Vagina (tissue), 2 donors: ENCODE measurements at regions not wholly inside any gene's neighbourhood (a gene's known extent, or its start where the extent isn't known, plus 50 kb on each side); places are given as distances from the start of the nearest gene placed in this dataset.

ENCODE experiments used
- POLR2A ChIP-seq, 2 donors: fragments of 450-650 bp; IDR thresholded peaks; one replicate each; pipeline ENCODE4 v1.6.1; 2017; ENCODE audit warnings: antibody characterized with exemption in 2 of 2, mild to moderate bottlenecking in 2 of 2, moderate library complexity in 2 of 2
- POLR2AphosphoS5 ChIP-seq, 2 donors: sonication (generic); formaldehyde crosslinking; IDR thresholded peaks; one replicate each; pipeline ENCODE4 v1.9.0; 2017; ENCODE audit warnings: antibody characterized with exemption in 2 of 2, mild to moderate bottlenecking in 2 of 2, low read depth in 1 of 2; ENCODE audit not compliant: insufficient read depth in 1 of 2
- TF ChIP-seq, protein P1 (sequence below), 3 experiments: fragments of 450-650 bp in 2 of 3; fragments of 200-600 bp in 1 of 3; sonication (generic) in 1 of 3; IDR thresholded peaks; one replicate each; pipeline ENCODE4 v1.5.1; 2017 to 2019; ENCODE audit warnings: antibody characterized with exemption in 3 of 3, mild to moderate bottlenecking in 2 of 3, moderate library complexity in 2 of 3

DNA sequence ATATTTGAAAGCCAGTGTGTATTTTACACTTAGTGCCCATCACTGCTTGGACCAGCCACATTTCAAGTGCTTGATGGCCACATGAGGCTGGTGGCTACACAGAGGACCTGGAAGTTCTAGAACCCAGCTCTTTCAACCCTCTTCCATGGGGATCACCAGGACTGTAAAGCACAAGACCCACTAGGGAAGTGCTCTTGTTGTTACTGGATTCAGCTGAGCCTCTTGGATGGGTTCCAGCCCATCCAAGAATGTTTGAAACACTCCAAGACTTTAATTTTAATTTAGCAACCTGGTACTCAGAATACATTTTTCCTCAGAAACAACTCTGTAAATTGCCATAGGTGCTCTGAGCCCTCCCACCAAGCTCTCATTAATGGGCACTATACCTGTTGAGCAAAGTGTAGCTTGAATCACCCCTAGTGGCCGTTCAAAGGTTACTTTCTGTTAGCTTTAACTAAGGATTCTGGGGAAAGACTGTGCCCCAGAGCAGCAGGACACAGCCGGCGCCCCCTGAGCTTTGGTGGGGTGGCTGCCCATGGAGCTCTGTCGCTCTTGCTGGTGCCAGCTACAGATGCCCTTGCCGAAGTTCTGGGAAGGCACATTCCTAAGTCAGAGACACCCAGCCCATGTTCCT lies 212.4 kb downstream of the HSD17B3 start:
- TF ChIP-seq, protein P1, sequence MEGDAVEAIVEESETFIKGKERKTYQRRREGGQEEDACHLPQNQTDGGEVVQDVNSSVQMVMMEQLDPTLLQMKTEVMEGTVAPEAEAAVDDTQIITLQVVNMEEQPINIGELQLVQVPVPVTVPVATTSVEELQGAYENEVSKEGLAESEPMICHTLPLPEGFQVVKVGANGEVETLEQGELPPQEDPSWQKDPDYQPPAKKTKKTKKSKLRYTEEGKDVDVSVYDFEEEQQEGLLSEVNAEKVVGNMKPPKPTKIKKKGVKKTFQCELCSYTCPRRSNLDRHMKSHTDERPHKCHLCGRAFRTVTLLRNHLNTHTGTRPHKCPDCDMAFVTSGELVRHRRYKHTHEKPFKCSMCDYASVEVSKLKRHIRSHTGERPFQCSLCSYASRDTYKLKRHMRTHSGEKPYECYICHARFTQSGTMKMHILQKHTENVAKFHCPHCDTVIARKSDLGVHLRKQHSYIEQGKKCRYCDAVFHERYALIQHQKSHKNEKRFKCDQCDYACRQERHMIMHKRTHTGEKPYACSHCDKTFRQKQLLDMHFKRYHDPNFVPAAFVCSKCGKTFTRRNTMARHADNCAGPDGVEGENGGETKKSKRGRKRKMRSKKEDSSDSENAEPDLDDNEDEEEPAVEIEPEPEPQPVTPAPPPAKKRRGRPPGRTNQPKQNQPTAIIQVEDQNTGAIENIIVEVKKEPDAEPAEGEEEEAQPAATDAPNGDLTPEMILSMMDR (IDR thresholded peaks at IDR 0.05): no peak
- TF ChIP-seq POLR2A (IDR thresholded peaks at IDR 0.05): no peak
- no peak for TF ChIP-seq POLR2AphosphoS5 (IDR thresholded peaks at IDR 0.05; ENCODE audit: insufficient read depth in 1 of 2, low read depth in 1 of 2)
